ENCODE measurements at regions not wholly inside any gene's neighbourhood (a gene's known extent, or its start where the extent isn't known, plus 50 kb on each side); places are given as distances from the start of the nearest gene placed in this dataset.

DNA sequence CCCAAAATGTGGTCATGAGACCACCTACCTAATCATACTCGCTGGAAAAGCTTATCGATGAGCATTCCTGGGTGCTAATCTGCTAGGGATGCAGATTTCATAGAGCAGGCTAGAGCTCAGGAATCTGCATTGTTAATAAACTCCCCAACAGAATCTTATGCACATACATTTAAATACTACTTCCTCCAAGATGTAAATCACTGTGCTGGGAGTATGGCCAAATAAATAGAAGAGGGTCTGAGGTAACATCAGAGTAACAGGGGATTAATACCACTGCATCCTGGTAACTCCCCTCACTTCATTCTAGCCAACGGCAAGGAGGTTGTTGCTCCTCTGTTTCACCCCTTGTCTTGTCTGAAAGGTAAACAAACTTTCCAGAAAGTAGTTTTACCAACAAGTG lies 118.3 kb upstream of the SEMA6D start:
- H3K4me1 Mint-ChIP-seq (ENCODE audit: low read depth): no peaks in the 10 kb centered on the region
- peaks cover 6% of the 10 kb centered on the region for H3K9me3 Mint-ChIP-seq (ENCODE audit: low read depth)
- H3K4me3 Mint-ChIP-seq: no peak overlapping the region
- H3K27ac Mint-ChIP-seq: no peak overlapping the region
- no peaks in the 10 kb centered on the region for H3K36me3 Mint-ChIP-seq
- H3K27me3 Mint-ChIP-seq: no peaks in the 10 kb centered on the region

DNA sequence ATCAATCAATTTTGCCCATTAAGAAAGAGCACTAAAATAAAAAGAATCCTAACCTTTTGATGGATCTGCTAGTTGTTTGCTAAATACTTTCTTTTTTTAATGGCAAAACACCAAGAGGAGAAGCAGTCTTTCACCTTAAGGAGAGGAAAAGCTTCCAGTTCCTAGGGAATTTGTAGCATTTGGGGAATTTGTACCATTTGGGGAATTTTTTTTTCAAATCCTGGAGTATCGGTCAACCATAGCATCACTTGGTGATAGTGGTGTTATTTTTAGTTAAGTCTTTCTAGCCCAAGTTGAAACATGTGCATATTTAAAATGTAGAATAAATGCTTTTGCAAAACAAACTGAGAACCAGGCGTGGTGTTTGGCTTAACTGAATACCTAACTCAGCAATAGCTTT lies 117.5 kb upstream of the SEMA6D start:
- no peak overlapping the region for H3K27ac Mint-ChIP-seq
- H3K4me1 Mint-ChIP-seq (ENCODE audit: low read depth): no peaks in the 10 kb centered on the region
- peaks cover 2% of the 10 kb centered on the region for H3K27me3 Mint-ChIP-seq
- peaks cover 6% of the 10 kb centered on the region for H3K9me3 Mint-ChIP-seq (ENCODE audit: low read depth)
- no peaks in the 10 kb centered on the region for H3K36me3 Mint-ChIP-seq
- no peak overlapping the region for H3K4me3 Mint-ChIP-seq

DNA sequence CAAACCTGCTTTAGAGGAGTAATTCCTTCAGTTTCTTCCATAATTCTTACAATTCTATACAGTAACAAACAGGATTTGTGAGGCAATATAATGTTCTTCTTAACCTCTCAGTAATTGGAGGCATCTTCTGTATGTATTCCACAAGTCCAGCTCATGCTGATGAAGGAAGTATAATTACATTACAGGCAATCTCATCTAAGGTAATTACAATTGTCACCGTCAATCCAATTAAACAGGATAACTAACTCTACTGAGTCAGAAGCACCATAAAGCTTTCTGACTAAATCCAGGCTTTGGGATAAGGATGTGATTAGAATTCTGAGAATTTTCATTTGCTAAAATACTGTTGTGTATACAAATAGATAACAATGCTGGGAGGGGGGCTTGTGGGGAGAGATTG lies 115.2 kb upstream of the SEMA6D start:
- no peak overlapping the region for H3K4me3 Mint-ChIP-seq

DNA sequence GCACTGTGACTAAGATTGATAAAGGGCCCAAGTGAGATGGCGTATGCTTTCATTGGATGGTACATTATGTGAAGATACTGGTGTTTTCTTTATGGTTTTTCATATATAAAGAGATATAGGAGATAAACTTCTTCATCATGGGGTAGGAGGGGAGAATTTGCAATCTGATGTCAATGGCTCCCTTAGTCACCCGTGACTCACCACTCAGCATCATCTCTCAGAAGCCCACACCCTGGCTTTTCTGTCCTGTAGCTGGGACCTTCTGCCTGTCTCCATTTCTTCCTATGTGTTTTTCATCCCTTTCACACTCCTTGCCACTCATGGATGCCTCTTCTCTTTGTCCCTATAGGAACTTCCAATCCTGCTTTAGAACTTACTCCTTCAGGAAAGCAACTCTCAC lies 114.3 kb upstream of the SEMA6D start:
- Mint-ChIP-seq H3K4me3 (no peak overlapping the region), H3K27me3 (peaks cover 2% of the 10 kb centered on the region), H3K4me1 (ENCODE audit: low read depth) (no peaks in the 10 kb centered on the region), H3K27ac (no peak overlapping the region), H3K36me3 (no peaks in the 10 kb centered on the region), H3K9me3 (ENCODE audit: low read depth) (no peaks in the 10 kb centered on the region)

More for the DNA sequence above, 115.2 kb upstream of the SEMA6D start:
- H3K9me3 Mint-ChIP-seq (ENCODE audit: low read depth): no peaks in the 10 kb centered on the region
- H3K27ac Mint-ChIP-seq: no peak overlapping the region
- H3K36me3 Mint-ChIP-seq: no peaks in the 10 kb centered on the region
- no peaks in the 10 kb centered on the region for H3K4me1 Mint-ChIP-seq (ENCODE audit: low read depth)
- peaks cover 2% of the 10 kb centered on the region for H3K27me3 Mint-ChIP-seq

DNA sequence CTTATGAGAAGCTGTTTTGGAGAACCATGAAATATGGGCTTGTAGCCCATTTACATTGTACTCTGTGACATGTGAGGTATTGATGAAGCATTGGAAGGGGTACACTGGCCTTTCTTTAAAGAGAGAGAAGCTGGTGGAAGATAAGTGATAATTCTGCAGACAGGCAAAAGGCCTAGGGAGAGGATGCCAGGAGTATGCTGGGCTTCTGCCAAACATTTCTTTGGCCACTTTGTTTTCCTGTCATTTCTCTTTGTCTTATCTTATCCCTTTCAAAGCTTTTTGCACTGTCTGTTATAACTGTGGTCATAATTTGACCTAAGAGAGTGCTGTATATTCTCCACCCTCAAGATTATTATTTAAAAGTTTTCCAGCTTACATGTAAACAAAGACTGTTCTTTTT lies 109.6 kb upstream of the SEMA6D start:
- Mint-ChIP-seq H3K4me1 (ENCODE audit: low read depth) (no peaks in the 10 kb centered on the region), H3K9me3 (ENCODE audit: low read depth) (no peaks in the 10 kb centered on the region), H3K27me3 (peaks cover 2% of the 10 kb centered on the region), H3K27ac (no peak overlapping the region), H3K4me3 (no peak overlapping the region), H3K36me3 (no peaks in the 10 kb centered on the region)

DNA sequence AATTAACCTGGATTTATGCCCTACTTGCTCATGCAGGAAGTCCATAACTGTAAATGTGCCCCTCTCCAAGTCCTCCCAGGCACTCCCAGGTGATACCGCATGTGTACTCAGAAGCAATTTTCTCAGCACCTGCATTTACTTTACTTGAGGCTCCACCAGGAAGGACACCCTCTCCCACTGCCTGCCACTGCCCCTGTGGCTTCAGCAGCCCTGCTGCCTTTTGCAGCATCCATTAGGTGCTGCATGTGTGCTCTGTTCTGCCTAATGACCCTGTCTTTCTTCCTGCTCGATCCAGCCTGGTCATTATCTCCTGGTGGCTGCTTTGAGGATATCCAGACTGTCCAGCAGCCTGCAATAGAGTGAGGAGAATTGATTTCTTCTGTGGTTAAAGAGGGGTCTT lies 107.6 kb upstream of the SEMA6D start:
- no peaks in the 10 kb centered on the region for H3K27me3 Mint-ChIP-seq
- no peak overlapping the region for H3K27ac Mint-ChIP-seq
- no peak overlapping the region for H3K4me3 Mint-ChIP-seq
- no peaks in the 10 kb centered on the region for H3K9me3 Mint-ChIP-seq (ENCODE audit: low read depth)
- no peaks in the 10 kb centered on the region for H3K4me1 Mint-ChIP-seq (ENCODE audit: low read depth)
- H3K36me3 Mint-ChIP-seq: no peaks in the 10 kb centered on the region

DNA sequence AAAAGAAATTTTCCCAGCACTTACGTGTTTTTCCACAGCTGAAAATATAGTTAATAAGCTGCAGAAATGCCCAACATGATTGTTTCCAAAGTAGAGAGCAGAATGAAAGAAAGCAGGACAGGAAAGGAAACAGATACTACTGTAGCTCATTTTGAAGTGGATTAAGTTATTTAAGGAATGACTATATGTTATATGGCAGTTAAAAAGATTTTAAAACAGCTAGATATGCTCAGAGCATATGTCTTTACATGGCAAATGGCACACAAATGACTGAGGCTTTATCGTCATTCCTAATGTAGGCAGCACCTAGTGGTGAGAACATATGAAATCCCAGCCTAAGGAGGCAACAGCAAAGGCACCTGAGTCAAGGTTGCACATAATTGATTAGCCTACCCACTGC lies 106.6 kb upstream of the SEMA6D start:
- H3K9me3 Mint-ChIP-seq (ENCODE audit: low read depth): no peaks in the 10 kb centered on the region
- no peak overlapping the region for H3K4me3 Mint-ChIP-seq
- no peak overlapping the region for H3K27ac Mint-ChIP-seq
- no peaks in the 10 kb centered on the region for H3K36me3 Mint-ChIP-seq
- H3K27me3 Mint-ChIP-seq: no peaks in the 10 kb centered on the region
- H3K4me1 Mint-ChIP-seq (ENCODE audit: low read depth): no peaks in the 10 kb centered on the region

DNA sequence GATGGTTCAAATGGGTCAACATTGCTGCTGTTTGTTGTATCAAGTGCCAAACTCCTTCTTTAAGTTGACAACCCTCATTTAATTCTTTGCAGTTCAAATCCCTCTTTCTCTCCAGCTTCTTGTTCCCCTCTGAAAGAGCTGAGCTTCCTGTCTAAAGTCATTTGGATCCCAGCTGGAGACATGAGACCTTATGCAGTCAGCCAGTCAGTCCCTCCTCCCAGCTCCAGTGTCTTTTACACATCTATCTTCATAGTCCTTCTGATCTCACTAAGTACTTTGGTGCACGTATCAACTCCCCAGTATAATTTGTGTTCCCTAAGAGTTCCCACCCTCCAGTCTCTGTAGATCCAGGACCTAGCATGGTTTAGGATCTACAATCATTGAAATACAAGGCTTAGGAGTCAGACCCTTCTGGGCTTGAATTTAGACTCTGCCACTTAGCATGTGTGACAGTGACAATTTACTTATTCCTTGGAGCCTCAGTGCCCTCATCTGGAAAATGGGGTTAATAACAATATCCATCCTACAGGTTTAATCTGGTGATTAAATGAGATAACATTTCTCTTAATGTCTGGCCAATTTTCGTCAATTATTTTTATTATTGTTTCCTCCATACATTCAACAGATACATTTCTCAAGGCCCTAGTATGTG lies 102.8 kb upstream of the SEMA6D start:
- H3K27me3 Mint-ChIP-seq: no peaks in the 10 kb centered on the region
- H3K4me3 Mint-ChIP-seq: no peak overlapping the region
- H3K36me3 Mint-ChIP-seq: no peaks in the 10 kb centered on the region
- H3K27ac Mint-ChIP-seq: no peak overlapping the region
- H3K9me3 Mint-ChIP-seq (ENCODE audit: low read depth): no peaks in the 10 kb centered on the region
- no peaks in the 10 kb centered on the region for H3K4me1 Mint-ChIP-seq (ENCODE audit: low read depth)

DNA sequence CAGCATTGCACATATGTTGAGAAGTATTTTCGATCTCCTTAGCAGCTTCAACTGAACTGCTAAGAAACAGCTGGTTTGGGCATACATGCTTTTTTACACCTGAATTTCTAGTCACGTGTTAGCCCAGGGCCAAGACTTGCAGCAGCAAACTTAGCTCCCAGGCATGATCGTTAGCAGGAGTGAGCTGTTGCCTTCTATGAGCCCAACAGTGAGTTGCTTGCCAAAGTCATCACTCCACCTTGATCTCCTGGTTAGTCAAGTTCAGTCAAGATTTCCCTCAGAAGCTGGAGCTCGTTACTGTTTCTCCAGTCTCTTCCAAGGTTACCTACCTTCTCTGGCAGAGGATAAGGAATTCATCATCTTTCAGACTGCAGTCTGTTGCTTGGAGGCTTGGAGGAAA lies 100.4 kb upstream of the SEMA6D start:
- Mint-ChIP-seq H3K36me3 (no peaks in the 10 kb centered on the region), H3K27me3 (no peaks in the 10 kb centered on the region), H3K4me3 (no peak overlapping the region), H3K9me3 (ENCODE audit: low read depth) (no peaks in the 10 kb centered on the region), H3K4me1 (ENCODE audit: low read depth) (no peaks in the 10 kb centered on the region), H3K27ac (no peak overlapping the region)

DNA sequence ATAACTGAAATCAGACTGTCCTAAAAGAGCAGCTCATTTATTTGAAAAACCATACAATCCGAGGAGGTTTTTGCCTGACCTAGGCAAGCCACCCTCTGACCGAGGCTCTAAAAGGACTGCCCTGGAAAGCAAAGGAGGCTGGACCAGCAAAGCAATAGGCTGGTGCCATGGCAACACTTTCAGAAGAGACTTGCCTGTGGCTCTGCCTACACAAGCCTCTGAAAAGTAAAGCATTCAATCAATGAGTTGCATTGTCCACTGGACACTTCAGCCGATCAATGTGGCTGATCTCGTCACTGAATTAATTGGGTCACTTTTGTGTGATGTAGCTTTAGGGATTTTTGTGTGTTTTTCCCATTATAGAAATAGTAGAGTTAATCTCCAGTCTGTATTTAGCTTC lies 99.1 kb upstream of the SEMA6D start:
- no peaks in the 10 kb centered on the region for H3K27me3 Mint-ChIP-seq
- H3K4me3 Mint-ChIP-seq: no peak overlapping the region
- H3K9me3 Mint-ChIP-seq (ENCODE audit: low read depth): no peaks in the 10 kb centered on the region
- H3K27ac Mint-ChIP-seq: no peak overlapping the region
- no peaks in the 10 kb centered on the region for H3K36me3 Mint-ChIP-seq
- no peaks in the 10 kb centered on the region for H3K4me1 Mint-ChIP-seq (ENCODE audit: low read depth)

DNA sequence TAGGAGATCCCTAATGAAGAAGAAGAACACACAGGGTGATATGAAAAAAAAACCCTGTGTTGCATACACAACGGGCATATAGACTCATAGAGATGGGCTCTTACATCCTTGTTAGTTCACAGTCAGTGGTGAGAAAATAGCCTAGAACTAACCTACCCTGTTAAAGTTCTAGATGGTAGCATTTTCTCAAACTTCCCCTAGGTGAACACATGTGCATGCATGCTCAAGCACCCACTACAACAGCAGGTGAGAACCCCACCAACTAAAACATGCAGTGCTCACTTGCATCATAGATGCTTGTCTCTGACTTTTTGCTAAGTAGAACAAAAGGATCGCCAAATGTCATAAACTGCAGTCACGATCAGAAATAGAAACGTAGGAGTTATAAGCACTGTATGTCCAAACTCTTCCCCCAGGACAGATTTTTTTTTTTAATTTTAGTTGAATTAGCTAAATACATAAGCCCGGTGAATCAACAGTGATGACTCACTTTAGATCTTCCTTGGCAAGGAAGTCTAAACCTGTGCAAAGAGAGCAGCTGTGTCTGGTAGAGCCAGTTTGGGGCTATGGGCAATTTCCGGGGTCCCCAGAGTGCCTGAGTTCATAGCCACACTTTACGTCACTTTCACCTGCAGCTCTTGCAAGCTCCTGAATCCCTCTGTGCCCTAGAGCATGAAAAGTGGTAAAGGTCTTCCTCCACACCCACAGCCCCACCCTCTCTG lies 96.2 kb upstream of the SEMA6D start:
- Mint-ChIP-seq H3K27me3 (no peaks in the 10 kb centered on the region), H3K4me1 (ENCODE audit: low read depth) (no peaks in the 10 kb centered on the region), H3K27ac (no peak overlapping the region), H3K9me3 (ENCODE audit: low read depth) (no peaks in the 10 kb centered on the region), H3K4me3 (no peak overlapping the region), H3K36me3 (no peaks in the 10 kb centered on the region)

DNA sequence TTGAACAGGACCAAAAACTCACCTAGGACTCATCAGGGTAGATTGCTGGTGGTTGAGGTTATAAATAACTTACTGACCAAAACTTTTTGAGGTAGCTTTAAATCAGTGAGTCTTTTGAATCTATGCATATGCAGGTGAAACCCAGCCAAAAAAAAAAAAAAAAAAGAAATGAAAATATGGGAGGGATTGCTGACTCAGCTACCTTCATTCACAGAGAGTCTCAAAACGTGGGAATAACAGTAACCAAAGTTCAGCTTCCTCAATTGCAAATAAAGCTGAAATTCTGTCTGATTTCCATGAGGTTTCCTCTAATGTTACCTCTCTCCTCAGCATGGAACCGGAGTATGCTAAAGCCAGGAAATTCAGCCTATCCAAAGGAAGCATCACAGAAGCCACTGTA lies 95.2 kb upstream of the SEMA6D start:
- H3K4me1 Mint-ChIP-seq (ENCODE audit: low read depth): no peaks in the 10 kb centered on the region
- H3K27ac Mint-ChIP-seq: no peak overlapping the region
- H3K9me3 Mint-ChIP-seq (ENCODE audit: low read depth): no peaks in the 10 kb centered on the region
- no peaks in the 10 kb centered on the region for H3K36me3 Mint-ChIP-seq
- no peaks in the 10 kb centered on the region for H3K27me3 Mint-ChIP-seq
- no peak overlapping the region for H3K4me3 Mint-ChIP-seq

DNA sequence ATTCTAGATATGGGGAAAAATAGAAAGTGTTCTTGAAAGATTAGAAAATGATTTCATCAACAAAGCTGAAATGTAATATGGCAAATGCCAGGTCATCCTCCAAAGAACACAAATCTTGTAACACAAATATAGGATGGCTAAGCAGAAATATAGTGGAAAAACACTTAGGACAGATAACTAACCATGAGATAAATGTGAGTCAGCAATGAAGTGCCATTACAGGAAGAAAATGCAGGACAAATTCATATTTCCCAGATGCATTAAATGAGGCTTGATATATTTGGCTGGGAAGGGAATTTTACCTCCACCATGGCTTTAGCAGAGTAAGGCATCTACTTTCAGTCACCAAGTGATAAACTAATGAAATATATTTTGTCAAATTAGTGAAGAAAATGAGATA lies 92.8 kb upstream of the SEMA6D start:
- Mint-ChIP-seq H3K27ac (no peak overlapping the region), H3K36me3 (no peaks in the 10 kb centered on the region), H3K4me3 (no peak overlapping the region), H3K4me1 (ENCODE audit: low read depth) (no peaks in the 10 kb centered on the region), H3K27me3 (no peaks in the 10 kb centered on the region), H3K9me3 (ENCODE audit: low read depth) (no peaks in the 10 kb centered on the region)

DNA sequence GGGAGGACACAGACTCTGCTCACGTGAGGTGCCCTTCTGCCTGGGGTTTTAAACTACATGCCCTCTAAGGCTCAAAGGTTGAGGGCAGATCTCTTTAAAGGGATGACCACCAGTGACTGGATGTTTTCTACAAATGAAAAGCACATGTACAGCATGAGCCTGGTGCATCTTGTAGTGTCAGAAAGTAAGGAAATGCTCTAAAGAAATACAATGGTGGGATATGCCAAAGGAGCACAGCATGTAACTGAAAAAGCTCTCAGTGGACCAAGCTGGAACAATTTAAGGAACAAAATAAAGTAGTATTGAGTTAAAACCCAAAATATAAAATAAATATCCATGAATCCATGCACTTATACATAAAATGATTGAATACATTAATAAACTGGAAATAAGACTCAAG lies 78.3 kb upstream of the SEMA6D start:
- H3K27me3 Mint-ChIP-seq: peaks cover 3% of the 10 kb centered on the region

DNA sequence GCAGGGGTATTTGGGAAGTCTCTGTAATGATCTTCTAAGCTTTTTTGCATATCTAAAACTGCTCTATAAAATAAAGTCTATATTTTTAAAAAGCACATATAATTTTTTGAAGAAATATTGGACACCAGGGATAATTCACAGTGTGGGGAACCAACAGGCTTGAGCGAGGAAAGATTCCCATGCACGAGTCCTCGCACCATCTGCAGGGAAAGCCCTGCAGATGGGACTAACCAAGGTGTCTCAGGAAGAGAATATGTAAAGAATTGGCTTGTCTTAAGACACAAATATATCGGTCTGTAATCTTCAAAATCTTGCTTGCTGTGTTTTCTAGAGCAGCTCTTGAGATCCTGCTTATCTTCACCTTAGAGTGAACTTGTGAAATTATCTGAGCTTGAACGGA lies 77.2 kb upstream of the SEMA6D start:
- H3K27me3 Mint-ChIP-seq: peaks cover 2% of the 10 kb centered on the region
- no peaks in the 10 kb centered on the region for H3K36me3 Mint-ChIP-seq

More for the DNA sequence above, 78.3 kb upstream of the SEMA6D start:
- Mint-ChIP-seq H3K9me3 (ENCODE audit: low read depth) (no peaks in the 10 kb centered on the region), H3K27ac (no peak overlapping the region), H3K36me3 (no peaks in the 10 kb centered on the region), H3K4me3 (no peak overlapping the region), H3K4me1 (ENCODE audit: low read depth) (no peaks in the 10 kb centered on the region)

DNA sequence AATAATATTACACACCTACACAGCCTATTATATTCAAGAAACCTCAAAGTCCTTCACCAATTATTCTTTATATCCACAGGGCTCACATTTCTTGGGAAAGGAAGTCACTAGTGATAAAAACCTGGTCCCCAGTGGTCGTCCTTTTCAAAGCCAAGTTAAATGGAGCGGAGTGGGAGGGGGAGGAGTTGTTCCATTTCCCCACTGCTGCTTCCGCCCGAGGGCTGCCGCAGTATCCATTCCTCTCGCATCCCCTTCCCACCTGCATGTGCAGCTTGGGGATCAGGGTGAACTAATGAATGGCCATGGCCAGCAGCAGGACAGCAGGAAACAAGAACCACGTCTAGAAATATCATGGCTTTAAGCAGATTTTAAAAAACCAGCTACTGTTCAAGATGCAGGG lies 76.4 kb upstream of the SEMA6D start:
- Mint-ChIP-seq H3K27ac (no peak overlapping the region), H3K27me3 (peaks cover 1% of the 10 kb centered on the region), H3K36me3 (no peaks in the 10 kb centered on the region), H3K4me3 (no peak overlapping the region), H3K9me3 (ENCODE audit: low read depth) (no peaks in the 10 kb centered on the region), H3K4me1 (ENCODE audit: low read depth) (no peaks in the 10 kb centered on the region)

More for the DNA sequence above, 77.2 kb upstream of the SEMA6D start:
- Mint-ChIP-seq H3K4me1 (ENCODE audit: low read depth) (no peaks in the 10 kb centered on the region), H3K4me3 (no peak overlapping the region), H3K9me3 (ENCODE audit: low read depth) (no peaks in the 10 kb centered on the region), H3K27ac (no peak overlapping the region)

Data from activated naive CD8-positive, alpha-beta T cell (primary cell).